ENCODE measurements at regions not wholly inside any gene's neighbourhood (a gene's known extent, or its start where the extent isn't known, plus 50 kb on each side); places are given as distances from the start of the nearest gene placed in this dataset.

GRCh38 chr20:52814371-52814770 is 157.8 kb upstream of the TSHZ2 start:
- 60 to 63% methylated on average over 2 of the region's 2 CpGs for WGBS, 2 donors
- DNase-seq (ENCODE audit: low spot score in 2 of 2) = no peak
- Histone ChIP-seq H3K27me3 (no peaks in the 10 kb centered on the region), H3K36me3 (no peaks in the 10 kb centered on the region), H3K27ac (no peak overlapping the region), H3K4me3 (no peak overlapping the region), H3K4me1 (no peaks in the 10 kb centered on the region), H3K9me3 (no peaks in the 10 kb centered on the region)
- TF ChIP-seq CTCF (IDR thresholded peaks at IDR 0.05) = no peak

- TF ChIP-seq CTCF (IDR thresholded peaks at IDR 0.05) (no peak), POLR2A (IDR thresholded peaks at IDR 0.05) (no peak), EP300 (IDR thresholded peaks at IDR 0.05) (no peak)
- 93 to 96% methylated on average over 4 of the region's 4 CpGs for WGBS, 2 donors
- no peak for DNase-seq (ENCODE audit: low spot score in 2 of 2)
Observed at GRCh38 chr20:52812231-52812847, 159.8 kb upstream of the TSHZ2 start.

GRCh38 chr20:52809003-52809402 is 163.2 kb upstream of the TSHZ2 start:
- Histone ChIP-seq H3K4me1 (no peaks in the 10 kb centered on the region), H3K4me3 (no peak overlapping the region), H3K9me3 (no peaks in the 10 kb centered on the region), H3K27ac (no peak overlapping the region), H3K36me3 (no peaks in the 10 kb centered on the region), H3K27me3 (no peaks in the 10 kb centered on the region)
- DNase-seq (ENCODE audit: low spot score in 2 of 2) = no peak
- 75 to 77% methylated on average over 5 of the region's 5 CpGs for WGBS, 2 donors
- TF ChIP-seq POLR2A (IDR thresholded peaks at IDR 0.05) (no peak), EP300 (IDR thresholded peaks at IDR 0.05) (no peak), CTCF (IDR thresholded peaks at IDR 0.05) (no peak)

More at GRCh38 chr20:52812231-52812847, 159.8 kb upstream of the TSHZ2 start:
- Histone ChIP-seq H3K27ac (no peak overlapping the region), H3K4me3 (no peak overlapping the region), H3K9me3 (no peaks in the 10 kb centered on the region), H3K27me3 (no peaks in the 10 kb centered on the region), H3K4me1 (no peaks in the 10 kb centered on the region), H3K36me3 (no peaks in the 10 kb centered on the region)

- DNase-seq (ENCODE audit: low spot score in 2 of 2) = no peak
- H3K4me1 ChIP-seq = no peaks in the 10 kb centered on the region
- no peak overlapping the region for H3K27ac ChIP-seq
- whole genome bisulfite sequencing, 2 donors = 82 to 85% methylated on average over 4 of the region's 4 CpGs
- no peaks in the 10 kb centered on the region for H3K27me3 ChIP-seq
- no peak overlapping the region for H3K4me3 ChIP-seq
- H3K36me3 ChIP-seq = no peaks in the 10 kb centered on the region
- TF ChIP-seq EP300 (IDR thresholded peaks at IDR 0.05) (no peak), POLR2A (IDR thresholded peaks at IDR 0.05) (no peak), CTCF (IDR thresholded peaks at IDR 0.05) (no peak)
- no peaks in the 10 kb centered on the region for H3K9me3 ChIP-seq
Observed at GRCh38 chr20:52806918-52807317, 165.2 kb upstream of the TSHZ2 start.

GRCh38 chr20:52805843-52806242 is 166.3 kb upstream of the TSHZ2 start:
- Histone ChIP-seq H3K36me3 (no peaks in the 10 kb centered on the region), H3K27ac (no peak overlapping the region), H3K4me3 (no peak overlapping the region), H3K27me3 (no peaks in the 10 kb centered on the region), H3K9me3 (no peaks in the 10 kb centered on the region), H3K4me1 (no peaks in the 10 kb centered on the region)
- TF ChIP-seq CTCF (IDR thresholded peaks at IDR 0.05) (no peak), EP300 (IDR thresholded peaks at IDR 0.05) (no peak), POLR2A (IDR thresholded peaks at IDR 0.05) (no peak)
- DNase-seq (ENCODE audit: low spot score in 2 of 2) = no peak
- 42 to 44% methylated on average over 2 of the region's 2 CpGs for WGBS, 2 donors

All from tibial nerve (tissue), 4 donors.